Liver (tissue), 7 donors: ENCODE measurements at regions not wholly inside any gene's neighbourhood (a gene's known extent, or its start where the extent isn't known, plus 50 kb on each side); places are given as distances from the start of the nearest gene placed in this dataset.

Source experiments
- DNase-seq: peaks from one replicate; pipeline ENCODE4 v3.0.0-alpha.2; 2017; ENCODE audit warnings: low spot score
- H3K27ac ChIP-seq, 2 donors: one replicate each; pipeline ENCODE4 v1.7.0; 2013; ENCODE audit warnings: inconsistent platforms in 2 of 2, low read length in 2 of 2, control low read depth in 1 of 2, low read depth in 1 of 2, mild to moderate bottlenecking in 1 of 2
- H3K27me3 ChIP-seq, 4 donors: one replicate each; pipeline versions ENCODE4 v1.6.1 to v1.7.0; 2013; ENCODE audit warnings: low read length in 3 of 4, inconsistent platforms in 1 of 4, mild to moderate bottlenecking in 1 of 4, moderate library complexity in 1 of 4; ENCODE audit not compliant: control insufficient read depth in 4 of 4, insufficient read depth in 4 of 4
- H3K36me3 ChIP-seq, 4 donors: one replicate each; pipeline versions ENCODE4 v1.6.1 to v1.7.0; 2013; ENCODE audit warnings: low read length in 3 of 4, mild to moderate bottlenecking in 3 of 4, low read depth in 1 of 4, moderate library complexity in 1 of 4; ENCODE audit not compliant: control insufficient read depth in 4 of 4, insufficient read depth in 3 of 4
- H3K4me1 ChIP-seq, 4 donors: one replicate each; pipeline versions ENCODE4 v1.6.1 to v1.7.0; 2013; ENCODE audit warnings: low read length in 3 of 4, mild to moderate bottlenecking in 3 of 4, moderate library complexity in 1 of 4; ENCODE audit not compliant: control insufficient read depth in 4 of 4, insufficient read depth in 4 of 4
- H3K4me3 ChIP-seq, 3 donors: one replicate each; pipeline versions ENCODE4 v1.6.1 to v1.7.0; 2013; ENCODE audit warnings: low read length in 3 of 3, control low read depth in 1 of 3, low read depth in 1 of 3, mild to moderate bottlenecking in 1 of 3
- H3K9ac ChIP-seq, 2 donors: one replicate each; pipeline ENCODE4 v1.7.0; 2013; ENCODE audit warnings: low read length in 2 of 2, mild to moderate bottlenecking in 2 of 2, moderate library complexity in 2 of 2, control low read depth in 1 of 2, low read depth in 1 of 2
- H3K9me3 ChIP-seq, 4 donors: one replicate each; pipeline versions ENCODE4 v1.6.1 to v1.7.0; 2013; ENCODE audit warnings: low read length in 3 of 4; ENCODE audit not compliant: control insufficient read depth in 4 of 4
- FOXA1 ChIP-seq: IDR thresholded peaks from 2 replicates; pipeline ENCODE4 v1.6.1; 2016; ENCODE audit warnings: antibody characterized with exemption
- FOXA2 ChIP-seq: IDR thresholded peaks from 2 replicates; pipeline ENCODE4 v1.6.1; 2016; ENCODE audit warnings: antibody characterized with exemption
- GABPA ChIP-seq, 2 donors: IDR thresholded peaks in 1 of 2; conservative IDR thresholded peaks in 1 of 2; 2 replicates each; pipeline ENCODE4 v1.6.1; 2016; ENCODE audit warnings: antibody characterized with exemption in 2 of 2, mild to moderate bottlenecking in 1 of 2, moderate library complexity in 1 of 2
- JUND ChIP-seq, 2 donors: IDR thresholded peaks; 2 replicates each; pipeline ENCODE4 v1.6.1; 2016; ENCODE audit warnings: antibody characterized with exemption in 2 of 2
- MAX ChIP-seq: IDR thresholded peaks from 2 replicates; pipeline ENCODE4 v1.6.1; 2016; ENCODE audit warnings: antibody characterized with exemption
- NR2F2 ChIP-seq: IDR thresholded peaks from 2 replicates; pipeline ENCODE4 v1.6.1; 2016; ENCODE audit warnings: antibody characterized with exemption
- RAD21 ChIP-seq, 2 donors: IDR thresholded peaks; 2 replicates each; pipeline ENCODE4 v1.6.1; 2016; ENCODE audit warnings: antibody characterized with exemption in 2 of 2, mild to moderate bottlenecking in 2 of 2
- SP1 ChIP-seq: IDR thresholded peaks from 2 replicates; pipeline ENCODE4 v1.6.1; 2018; ENCODE audit warnings: antibody characterized with exemption, mild to moderate bottlenecking
- TAF1 ChIP-seq: conservative IDR thresholded peaks from 2 replicates; pipeline ENCODE4 v1.6.1; 2016; ENCODE audit warnings: antibody characterized with exemption, mild to moderate bottlenecking
- YY1 ChIP-seq: IDR thresholded peaks from 2 replicates; pipeline ENCODE4 v1.6.1; 2016; ENCODE audit warnings: antibody characterized with exemption, mild to moderate bottlenecking
- ZBTB33 ChIP-seq: IDR thresholded peaks from 2 replicates; pipeline ENCODE4 v1.6.1; 2016; ENCODE audit warnings: antibody characterized with exemption
- WGBS: extraction: QIAGEN DNeasy Blood & Tissue Kit; methylation state at CpG from one replicate; pipeline ENCODE4 v1.1.7; 2013; 5-methylcytosine and 5-hydroxymethylcytosine counted together
- TF ChIP-seq, protein P1 (sequence below): IDR thresholded peaks from 2 replicates; pipeline ENCODE4 v1.6.1; 2016; ENCODE audit warnings: antibody characterized with exemption, mild to moderate bottlenecking
- TF ChIP-seq, protein P2 (sequence below): IDR thresholded peaks from 2 replicates; pipeline ENCODE4 v1.6.1; 2016; ENCODE audit warnings: antibody characterized with exemption
- donor health status: healthy.
- donor health status: healthy.
- donor health status: healthy.
- donor health status: healthy.

DNA sequence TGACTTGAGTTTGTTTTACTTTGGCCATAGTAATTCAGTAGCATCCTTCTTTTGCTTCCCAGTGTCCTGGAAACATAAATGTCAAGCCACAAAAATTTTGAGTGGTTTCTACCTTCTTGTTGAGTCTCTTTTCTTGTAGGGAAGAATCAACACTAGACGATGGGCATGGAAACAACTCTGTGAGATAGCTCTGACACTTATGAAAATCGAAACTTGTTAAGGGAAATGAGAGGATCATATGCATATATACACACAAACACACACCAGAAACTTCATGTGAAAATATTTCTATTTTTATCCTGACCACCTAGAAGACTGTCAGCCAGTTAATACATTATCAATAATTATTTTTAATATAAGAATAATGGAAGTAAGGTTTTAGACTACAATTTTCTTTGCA lies 1247.3 kb upstream of the FLRT2 start:
- Histone ChIP-seq H3K9ac (no peak overlapping the region), H3K4me3 (no peak overlapping the region), H3K27ac (no peak overlapping the region), H3K36me3 (no peaks in the 10 kb centered on the region), H3K4me1 (no peaks in the 10 kb centered on the region), H3K9me3 (no peaks in the 10 kb centered on the region), H3K27me3 (no peaks in the 10 kb centered on the region)
- TF ChIP-seq, protein P1, sequence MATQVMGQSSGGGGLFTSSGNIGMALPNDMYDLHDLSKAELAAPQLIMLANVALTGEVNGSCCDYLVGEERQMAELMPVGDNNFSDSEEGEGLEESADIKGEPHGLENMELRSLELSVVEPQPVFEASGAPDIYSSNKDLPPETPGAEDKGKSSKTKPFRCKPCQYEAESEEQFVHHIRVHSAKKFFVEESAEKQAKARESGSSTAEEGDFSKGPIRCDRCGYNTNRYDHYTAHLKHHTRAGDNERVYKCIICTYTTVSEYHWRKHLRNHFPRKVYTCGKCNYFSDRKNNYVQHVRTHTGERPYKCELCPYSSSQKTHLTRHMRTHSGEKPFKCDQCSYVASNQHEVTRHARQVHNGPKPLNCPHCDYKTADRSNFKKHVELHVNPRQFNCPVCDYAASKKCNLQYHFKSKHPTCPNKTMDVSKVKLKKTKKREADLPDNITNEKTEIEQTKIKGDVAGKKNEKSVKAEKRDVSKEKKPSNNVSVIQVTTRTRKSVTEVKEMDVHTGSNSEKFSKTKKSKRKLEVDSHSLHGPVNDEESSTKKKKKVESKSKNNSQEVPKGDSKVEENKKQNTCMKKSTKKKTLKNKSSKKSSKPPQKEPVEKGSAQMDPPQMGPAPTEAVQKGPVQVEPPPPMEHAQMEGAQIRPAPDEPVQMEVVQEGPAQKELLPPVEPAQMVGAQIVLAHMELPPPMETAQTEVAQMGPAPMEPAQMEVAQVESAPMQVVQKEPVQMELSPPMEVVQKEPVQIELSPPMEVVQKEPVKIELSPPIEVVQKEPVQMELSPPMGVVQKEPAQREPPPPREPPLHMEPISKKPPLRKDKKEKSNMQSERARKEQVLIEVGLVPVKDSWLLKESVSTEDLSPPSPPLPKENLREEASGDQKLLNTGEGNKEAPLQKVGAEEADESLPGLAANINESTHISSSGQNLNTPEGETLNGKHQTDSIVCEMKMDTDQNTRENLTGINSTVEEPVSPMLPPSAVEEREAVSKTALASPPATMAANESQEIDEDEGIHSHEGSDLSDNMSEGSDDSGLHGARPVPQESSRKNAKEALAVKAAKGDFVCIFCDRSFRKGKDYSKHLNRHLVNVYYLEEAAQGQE: no peak
- TF ChIP-seq GABPA (IDR thresholded peaks at IDR 0.05 in 1 of 2, conservative IDR thresholded peaks at IDR 0.05 in 1 of 2): no peak
- TF ChIP-seq SP1: no peak
- TF ChIP-seq FOXA2: no peak
- no peak for TF ChIP-seq RAD21 (IDR thresholded peaks at IDR 0.05)
- TF ChIP-seq YY1: no peak
- DNase-seq: no peak
- WGBS: 67% methylated on average over 2 of the region's 2 CpGs

DNA sequence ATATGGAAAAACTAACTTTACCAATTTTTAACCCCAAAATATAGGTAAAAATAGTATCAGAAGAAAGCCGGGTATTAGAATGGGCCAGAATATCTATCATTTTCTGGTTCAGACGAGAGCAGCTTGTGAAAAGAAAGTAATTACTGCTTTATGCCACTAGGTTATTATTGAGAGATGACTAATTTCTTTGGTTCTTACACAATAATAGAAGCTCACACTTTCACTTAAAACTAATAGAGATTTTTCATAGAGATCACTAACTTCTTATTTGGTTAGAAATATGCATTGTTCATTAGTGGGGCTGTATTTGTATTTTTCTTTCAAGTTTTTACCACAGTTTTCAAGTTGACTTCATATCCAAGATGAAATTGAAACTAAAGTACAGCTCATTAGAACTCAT lies 1241.2 kb upstream of the FLRT2 start:
- H3K9ac ChIP-seq: no peak overlapping the region
- WGBS: 63% methylated on average over 2 of the region's 2 CpGs
- H3K27me3 ChIP-seq: no peaks in the 10 kb centered on the region
- DNase-seq: no peak
- TF ChIP-seq YY1: no peak
- no peak for TF ChIP-seq JUND (IDR thresholded peaks at IDR 0.05)
- no peak for TF ChIP-seq NR2F2
- TF ChIP-seq, protein P2, sequence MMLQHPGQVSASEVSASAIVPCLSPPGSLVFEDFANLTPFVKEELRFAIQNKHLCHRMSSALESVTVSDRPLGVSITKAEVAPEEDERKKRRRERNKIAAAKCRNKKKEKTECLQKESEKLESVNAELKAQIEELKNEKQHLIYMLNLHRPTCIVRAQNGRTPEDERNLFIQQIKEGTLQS: no peak
- TF ChIP-seq GABPA (IDR thresholded peaks at IDR 0.05 in 1 of 2, conservative IDR thresholded peaks at IDR 0.05 in 1 of 2): no peak
- no peak for TF ChIP-seq FOXA2
- no peak for TF ChIP-seq SP1
- TF ChIP-seq, protein P1: no peak
- no peak for TF ChIP-seq MAX
- TF ChIP-seq RAD21 (IDR thresholded peaks at IDR 0.05): no peak
- TF ChIP-seq TAF1: no peak
- TF ChIP-seq FOXA1: no peak
- no peak for TF ChIP-seq ZBTB33
- no peak overlapping the region for H3K27ac ChIP-seq
- H3K4me1 ChIP-seq: no peaks in the 10 kb centered on the region
- H3K9me3 ChIP-seq: no peaks in the 10 kb centered on the region
- H3K4me3 ChIP-seq: no peak overlapping the region
- H3K36me3 ChIP-seq: no peaks in the 10 kb centered on the region
